ENCODE measurements at regions not wholly inside any gene's neighbourhood (a gene's known extent, or its start where the extent isn't known, plus 50 kb on each side); places are given as distances from the start of the nearest gene placed in this dataset.

DNA sequence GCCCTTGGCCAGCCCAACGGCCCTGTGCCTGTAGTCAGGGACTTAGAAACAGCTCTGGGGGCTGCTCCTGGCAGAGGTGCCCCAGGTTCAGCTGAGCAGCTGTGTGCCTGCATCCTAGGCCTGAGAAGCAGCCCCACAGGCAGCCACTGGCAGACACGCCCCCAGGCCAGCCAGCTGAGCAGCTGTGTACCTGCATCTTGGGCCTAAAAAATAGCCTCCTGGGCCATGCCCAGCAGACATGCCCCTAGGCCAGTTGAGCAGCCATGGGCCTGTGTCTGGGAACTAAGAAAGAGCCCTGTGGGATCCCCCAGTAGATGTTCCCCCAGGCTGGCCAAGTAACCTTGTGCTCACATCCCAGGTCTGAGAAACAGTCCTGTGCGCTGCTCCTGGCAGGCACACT lies 64.0 kb downstream of the TBR1 start:
- no peaks in the 10 kb centered on the region for H3K79me2 ChIP-seq (ENCODE audit: insufficient read depth, low read length)
- no peak overlapping the region for H3K9ac ChIP-seq (ENCODE audit: low read length)
- no peak overlapping the region for H2AFZ ChIP-seq (ENCODE audit: low read depth, low read length, severe bottlenecking)
- no peaks in the 10 kb centered on the region for H3F3A ChIP-seq (ENCODE audit: insufficient read depth)
- H3K27me3 ChIP-seq (ENCODE audit: low read length): no peaks in the 10 kb centered on the region
- H4K20me1 ChIP-seq (ENCODE audit: low read depth, low read length): no peaks in the 10 kb centered on the region
- no peaks in the 10 kb centered on the region for H3K9me2 ChIP-seq (replicated peaks; ENCODE audit: insufficient read depth, low read length)
- no peaks in the 10 kb centered on the region for H3K36me3 ChIP-seq (ENCODE audit: low read length)
- TF ChIP-seq, protein P1, sequence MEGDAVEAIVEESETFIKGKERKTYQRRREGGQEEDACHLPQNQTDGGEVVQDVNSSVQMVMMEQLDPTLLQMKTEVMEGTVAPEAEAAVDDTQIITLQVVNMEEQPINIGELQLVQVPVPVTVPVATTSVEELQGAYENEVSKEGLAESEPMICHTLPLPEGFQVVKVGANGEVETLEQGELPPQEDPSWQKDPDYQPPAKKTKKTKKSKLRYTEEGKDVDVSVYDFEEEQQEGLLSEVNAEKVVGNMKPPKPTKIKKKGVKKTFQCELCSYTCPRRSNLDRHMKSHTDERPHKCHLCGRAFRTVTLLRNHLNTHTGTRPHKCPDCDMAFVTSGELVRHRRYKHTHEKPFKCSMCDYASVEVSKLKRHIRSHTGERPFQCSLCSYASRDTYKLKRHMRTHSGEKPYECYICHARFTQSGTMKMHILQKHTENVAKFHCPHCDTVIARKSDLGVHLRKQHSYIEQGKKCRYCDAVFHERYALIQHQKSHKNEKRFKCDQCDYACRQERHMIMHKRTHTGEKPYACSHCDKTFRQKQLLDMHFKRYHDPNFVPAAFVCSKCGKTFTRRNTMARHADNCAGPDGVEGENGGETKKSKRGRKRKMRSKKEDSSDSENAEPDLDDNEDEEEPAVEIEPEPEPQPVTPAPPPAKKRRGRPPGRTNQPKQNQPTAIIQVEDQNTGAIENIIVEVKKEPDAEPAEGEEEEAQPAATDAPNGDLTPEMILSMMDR (IDR thresholded peaks at IDR 0.05; ENCODE audit: insufficient read depth, low read length, poor library complexity, severe bottlenecking): no peak
- no peak for TF ChIP-seq EZH2phosphoT487 (conservative IDR thresholded peaks at IDR 0.05; ENCODE audit: low read length)
- H3K27ac ChIP-seq (ENCODE audit: low read depth, low read length): no peak overlapping the region
- no peak overlapping the region for H3K4me2 ChIP-seq (ENCODE audit: low read depth, low read length, poor library complexity, severe bottlenecking)
- H3K9me3 ChIP-seq (ENCODE audit: insufficient read depth, low read length): peaks cover 6% of the 10 kb centered on the region; the same call in 1 of the 2 replicates
- H3K4me3 ChIP-seq (ENCODE audit: insufficient read depth, low read length, poor library complexity, severe bottlenecking): no peak overlapping the region

DNA sequence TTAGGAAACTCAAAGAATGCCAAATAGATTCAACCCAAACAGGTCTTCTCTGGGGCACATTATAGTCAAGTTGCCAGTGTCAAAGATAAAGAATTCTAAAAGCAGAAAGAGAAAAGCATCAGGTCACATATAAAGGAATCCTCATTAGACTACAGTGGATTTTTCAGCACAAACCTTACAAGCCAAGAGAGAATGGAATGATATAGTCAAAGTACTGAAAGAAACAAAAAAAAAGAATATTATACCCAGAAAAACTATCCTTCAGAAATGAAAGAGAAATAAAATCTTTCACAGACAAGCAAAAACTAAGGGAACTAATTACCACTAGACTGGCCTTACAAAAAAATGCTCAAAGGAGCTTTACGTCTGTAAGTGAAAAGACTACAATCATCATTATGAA lies 65.5 kb downstream of the TBR1 start:
- Histone ChIP-seq H3K4me3 (ENCODE audit: insufficient read depth, low read length, poor library complexity, severe bottlenecking) (no peak overlapping the region), H3K9ac (ENCODE audit: low read length) (no peak overlapping the region), H3K36me3 (ENCODE audit: low read length) (no peaks in the 10 kb centered on the region), H3F3A (ENCODE audit: insufficient read depth) (no peaks in the 10 kb centered on the region), H3K9me2 (replicated peaks; ENCODE audit: insufficient read depth, low read length) (no peaks in the 10 kb centered on the region), H3K27me3 (ENCODE audit: low read length) (no peaks in the 10 kb centered on the region), H4K20me1 (ENCODE audit: low read depth, low read length) (no peaks in the 10 kb centered on the region), H3K27ac (ENCODE audit: low read depth, low read length) (no peak overlapping the region), H3K4me2 (ENCODE audit: low read depth, low read length, poor library complexity, severe bottlenecking) (no peak overlapping the region), H3K9me3 (ENCODE audit: insufficient read depth, low read length) (peaks cover 6% of the 10 kb centered on the region; the same call in 1 of the 2 replicates), H2AFZ (ENCODE audit: low read depth, low read length, severe bottlenecking) (no peak overlapping the region), H3K79me2 (ENCODE audit: insufficient read depth, low read length) (no peaks in the 10 kb centered on the region)
- TF ChIP-seq, protein P1 (IDR thresholded peaks at IDR 0.05; ENCODE audit: insufficient read depth, low read length, poor library complexity, severe bottlenecking): no peak
- no peak for TF ChIP-seq EZH2phosphoT487 (conservative IDR thresholded peaks at IDR 0.05; ENCODE audit: low read length)

DNA sequence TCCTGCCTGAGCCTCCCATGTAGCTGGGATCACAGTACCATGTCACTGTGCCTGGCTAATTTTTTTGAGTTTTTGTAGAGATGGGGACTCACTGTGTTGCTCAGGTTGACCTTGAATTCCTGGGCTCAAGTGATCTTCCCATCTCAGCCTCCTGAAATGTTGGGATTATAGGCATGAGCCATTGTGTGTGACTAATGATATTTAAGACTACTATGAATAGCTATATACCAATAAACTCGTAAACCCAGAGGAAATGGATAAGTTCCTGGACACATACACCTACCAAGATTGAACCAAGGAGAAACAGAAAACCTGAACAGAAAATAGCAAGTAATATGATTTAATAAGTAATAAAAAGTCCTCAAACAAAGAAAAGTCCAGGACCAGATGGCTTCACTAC lies 68.0 kb downstream of the TBR1 start:
- H3K4me3 ChIP-seq (ENCODE audit: insufficient read depth, low read length, poor library complexity, severe bottlenecking): no peak overlapping the region
- H3K4me2 ChIP-seq (ENCODE audit: low read depth, low read length, poor library complexity, severe bottlenecking): no peak overlapping the region
- H3K36me3 ChIP-seq (ENCODE audit: low read length): no peaks in the 10 kb centered on the region
- peaks cover 6% of the 10 kb centered on the region; the same call in 1 of the 2 replicates for H3K9me3 ChIP-seq (ENCODE audit: insufficient read depth, low read length)
- H3K9me2 ChIP-seq (replicated peaks; ENCODE audit: insufficient read depth, low read length): no peaks in the 10 kb centered on the region
- H3K79me2 ChIP-seq (ENCODE audit: insufficient read depth, low read length): no peaks in the 10 kb centered on the region
- H3K27ac ChIP-seq (ENCODE audit: low read depth, low read length): no peak overlapping the region
- H2AFZ ChIP-seq (ENCODE audit: low read depth, low read length, severe bottlenecking): no peak overlapping the region
- H3K27me3 ChIP-seq (ENCODE audit: low read length): no peaks in the 10 kb centered on the region
- H3K9ac ChIP-seq (ENCODE audit: low read length): no peak overlapping the region
- H4K20me1 ChIP-seq (ENCODE audit: low read depth, low read length): no peaks in the 10 kb centered on the region
- TF ChIP-seq, protein P1 (IDR thresholded peaks at IDR 0.05; ENCODE audit: insufficient read depth, low read length, poor library complexity, severe bottlenecking): no peak
- no peak for TF ChIP-seq EZH2phosphoT487 (conservative IDR thresholded peaks at IDR 0.05; ENCODE audit: low read length)
- H3F3A ChIP-seq (ENCODE audit: insufficient read depth): no peaks in the 10 kb centered on the region
